ENCODE measurements at regions not wholly inside any gene's neighbourhood (a gene's known extent, or its start where the extent isn't known, plus 50 kb on each side); places are given as distances from the start of the nearest gene placed in this dataset.
"Not testable (repeated sequence)": the region's sequence is repeated elsewhere in the genome, so short reads cannot be mapped to it uniquely, and the experiment has no call there.

DNA sequence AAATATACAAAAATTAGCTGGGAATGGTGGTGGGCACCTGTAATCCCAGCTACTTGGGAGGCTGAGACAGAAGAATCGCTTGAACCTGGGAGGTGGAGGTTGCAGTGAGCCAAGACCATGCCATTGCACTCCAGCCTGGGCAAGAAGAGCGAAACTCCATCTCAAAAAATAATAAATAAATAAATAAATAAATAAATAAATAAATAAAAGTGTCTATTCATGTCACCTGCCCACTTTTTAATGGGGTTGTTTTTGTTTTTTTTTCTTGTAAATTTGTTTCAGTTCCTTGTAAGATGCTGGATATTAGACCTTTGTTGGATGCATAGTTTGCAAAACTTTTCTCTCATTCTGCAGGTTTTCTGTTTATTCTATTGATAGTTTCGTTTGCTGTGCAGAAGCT, 71.9 kb upstream of the KCNAB1 start:
- TF ChIP-seq POLR2AphosphoS5, POLR2A (IDR thresholded peaks at IDR 0.05): not testable (repeated sequence)
- TF ChIP-seq, protein P1, sequence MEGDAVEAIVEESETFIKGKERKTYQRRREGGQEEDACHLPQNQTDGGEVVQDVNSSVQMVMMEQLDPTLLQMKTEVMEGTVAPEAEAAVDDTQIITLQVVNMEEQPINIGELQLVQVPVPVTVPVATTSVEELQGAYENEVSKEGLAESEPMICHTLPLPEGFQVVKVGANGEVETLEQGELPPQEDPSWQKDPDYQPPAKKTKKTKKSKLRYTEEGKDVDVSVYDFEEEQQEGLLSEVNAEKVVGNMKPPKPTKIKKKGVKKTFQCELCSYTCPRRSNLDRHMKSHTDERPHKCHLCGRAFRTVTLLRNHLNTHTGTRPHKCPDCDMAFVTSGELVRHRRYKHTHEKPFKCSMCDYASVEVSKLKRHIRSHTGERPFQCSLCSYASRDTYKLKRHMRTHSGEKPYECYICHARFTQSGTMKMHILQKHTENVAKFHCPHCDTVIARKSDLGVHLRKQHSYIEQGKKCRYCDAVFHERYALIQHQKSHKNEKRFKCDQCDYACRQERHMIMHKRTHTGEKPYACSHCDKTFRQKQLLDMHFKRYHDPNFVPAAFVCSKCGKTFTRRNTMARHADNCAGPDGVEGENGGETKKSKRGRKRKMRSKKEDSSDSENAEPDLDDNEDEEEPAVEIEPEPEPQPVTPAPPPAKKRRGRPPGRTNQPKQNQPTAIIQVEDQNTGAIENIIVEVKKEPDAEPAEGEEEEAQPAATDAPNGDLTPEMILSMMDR (IDR thresholded peaks at IDR 0.05 in 8 of 11, conservative IDR thresholded peaks at IDR 0.05 in 3 of 11) = not testable (repeated sequence)

Data from spleen (tissue), 7 donors.